Fibroblast of lung (primary cell): ENCODE measurements at regions not wholly inside any gene's neighbourhood (a gene's known extent, or its start where the extent isn't known, plus 50 kb on each side); places are given as distances from the start of the nearest gene placed in this dataset.

Source experiments
- DNase-seq, 2 donors: peaks; one replicate each; pipeline versions ENCODE4 v3.0.0 to v3.0.0-alpha.2; 2010; ENCODE audit warnings: low read depth in 2 of 2
- H2AFZ ChIP-seq: 2 replicates; pipeline ENCODE4 v1.5.1; 2012; ENCODE audit warnings: low read length, control low read depth, inconsistent platforms
- H3K27ac ChIP-seq: 2 replicates; pipeline ENCODE4 v1.5.1; 2011; ENCODE audit warnings: low read length, control low read depth; ENCODE audit not compliant: insufficient read depth
- H3K27me3 ChIP-seq: 2 replicates; pipeline ENCODE4 v1.5.1; 2011; ENCODE audit warnings: mild to moderate bottlenecking, low read length; ENCODE audit not compliant: control insufficient read depth, insufficient read depth
- H3K36me3 ChIP-seq: 2 replicates; pipeline ENCODE4 v1.5.1; 2011; ENCODE audit warnings: low read length; ENCODE audit not compliant: control insufficient read depth, insufficient read depth
- H3K4me1 ChIP-seq: 2 replicates; pipeline ENCODE4 v1.5.1; 2011; ENCODE audit warnings: low read length; ENCODE audit not compliant: control insufficient read depth, insufficient read depth; ENCODE audit errors: extremely low read depth
- H3K4me2 ChIP-seq: 2 replicates; pipeline ENCODE4 v1.5.1; 2011; ENCODE audit warnings: low read length, control low read depth; ENCODE audit not compliant: insufficient read depth; ENCODE audit errors: extremely low read depth
- H3K4me3 ChIP-seq, 4 experiments: fragments of 200-600 bp in 1 of 4; sonication (generic) in 1 of 4; replicated peaks in 1 of 4; 2 replicates each; pipeline ENCODE4 v1.5.1; 2011 to 2016; ENCODE audit warnings: low read length in 4 of 4, low read depth in 3 of 4, mild to moderate bottlenecking in 3 of 4, control low read depth in 2 of 4, inconsistent platforms in 1 of 4, mixed read lengths in 1 of 4; ENCODE audit not compliant: insufficient read depth in 1 of 4; ENCODE audit errors: control extremely low read depth in 1 of 4
- H3K79me2 ChIP-seq: 2 replicates; pipeline ENCODE4 v1.5.1; 2012; ENCODE audit warnings: mild to moderate bottlenecking, low read length, inconsistent platforms; ENCODE audit not compliant: control insufficient read depth, insufficient read depth
- H3K9ac ChIP-seq: 2 replicates; pipeline ENCODE4 v1.5.1; 2011; ENCODE audit warnings: mild to moderate bottlenecking, low read length, control low read depth; ENCODE audit not compliant: insufficient read depth
- H3K9me3 ChIP-seq: 2 replicates; pipeline ENCODE4 v1.5.1; 2012; ENCODE audit warnings: low read depth, low read length; ENCODE audit not compliant: control insufficient read depth, insufficient read depth
- H4K20me1 ChIP-seq: 2 replicates; pipeline ENCODE4 v1.5.1; 2011; ENCODE audit warnings: low read length; ENCODE audit not compliant: control insufficient read depth, insufficient read depth; ENCODE audit errors: extremely low read depth
- EZH2 ChIP-seq: IDR thresholded peaks from 2 replicates; pipeline ENCODE4 v1.5.1; 2012; ENCODE audit warnings: low read length, control low read depth, mild to moderate bottlenecking; ENCODE audit errors: missing control alignments
- TF ChIP-seq, protein P1 (sequence below), 2 donors: IDR thresholded peaks in 1 of 2; conservative IDR thresholded peaks in 1 of 2; 1 replicate in 1 of 2; 2 replicates in 1 of 2; pipeline ENCODE4 v1.5.1; 2011 to 2012; ENCODE audit warnings: low read length in 2 of 2, control low read depth in 1 of 2, inconsistent platforms in 1 of 2, low read depth in 1 of 2, mild to moderate bottlenecking in 1 of 2

DNA sequence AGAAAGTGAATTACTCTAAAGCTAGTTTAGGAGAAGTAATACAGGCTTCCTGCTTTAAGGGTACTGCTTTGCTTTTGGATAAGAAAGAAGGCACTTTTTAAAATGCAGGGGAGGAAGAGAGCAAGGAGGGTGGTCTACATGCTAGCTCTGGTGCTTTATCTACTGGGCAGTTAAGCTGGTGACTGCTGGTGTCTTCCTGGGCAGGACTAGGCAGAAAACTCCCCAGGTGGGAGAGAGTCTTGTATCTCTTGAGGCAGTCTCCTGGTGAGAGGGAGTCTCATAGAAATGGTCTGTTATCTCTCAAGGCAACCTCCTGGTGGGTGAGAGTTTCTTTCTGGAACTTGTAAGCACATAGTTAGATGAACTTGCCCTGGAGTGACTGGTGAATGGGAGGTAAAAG lies 953.9 kb upstream of the GOT2 start:
- Histone ChIP-seq H3K79me2 (no peaks in the 10 kb centered on the region), H3K27me3 (no peaks in the 10 kb centered on the region), H3K4me1 (no peaks in the 10 kb centered on the region), H3K36me3 (no peaks in the 10 kb centered on the region), H4K20me1 (no peaks in the 10 kb centered on the region), H3K9me3 (no peaks in the 10 kb centered on the region), H2AFZ (no peak overlapping the region), H3K4me2 (no peak overlapping the region), H3K27ac (no peak overlapping the region), H3K9ac (no peak overlapping the region), H3K4me3 (no peak overlapping the region)
- DNase-seq = no peak
- TF ChIP-seq EZH2 = no peak
- TF ChIP-seq, protein P1, sequence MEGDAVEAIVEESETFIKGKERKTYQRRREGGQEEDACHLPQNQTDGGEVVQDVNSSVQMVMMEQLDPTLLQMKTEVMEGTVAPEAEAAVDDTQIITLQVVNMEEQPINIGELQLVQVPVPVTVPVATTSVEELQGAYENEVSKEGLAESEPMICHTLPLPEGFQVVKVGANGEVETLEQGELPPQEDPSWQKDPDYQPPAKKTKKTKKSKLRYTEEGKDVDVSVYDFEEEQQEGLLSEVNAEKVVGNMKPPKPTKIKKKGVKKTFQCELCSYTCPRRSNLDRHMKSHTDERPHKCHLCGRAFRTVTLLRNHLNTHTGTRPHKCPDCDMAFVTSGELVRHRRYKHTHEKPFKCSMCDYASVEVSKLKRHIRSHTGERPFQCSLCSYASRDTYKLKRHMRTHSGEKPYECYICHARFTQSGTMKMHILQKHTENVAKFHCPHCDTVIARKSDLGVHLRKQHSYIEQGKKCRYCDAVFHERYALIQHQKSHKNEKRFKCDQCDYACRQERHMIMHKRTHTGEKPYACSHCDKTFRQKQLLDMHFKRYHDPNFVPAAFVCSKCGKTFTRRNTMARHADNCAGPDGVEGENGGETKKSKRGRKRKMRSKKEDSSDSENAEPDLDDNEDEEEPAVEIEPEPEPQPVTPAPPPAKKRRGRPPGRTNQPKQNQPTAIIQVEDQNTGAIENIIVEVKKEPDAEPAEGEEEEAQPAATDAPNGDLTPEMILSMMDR (conservative IDR thresholded peaks at IDR 0.05 in 1 of 2, IDR thresholded peaks at IDR 0.05 in 1 of 2; ENCODE audit: low read depth in 1 of 2, low read length in 2 of 2) = no peak

DNA sequence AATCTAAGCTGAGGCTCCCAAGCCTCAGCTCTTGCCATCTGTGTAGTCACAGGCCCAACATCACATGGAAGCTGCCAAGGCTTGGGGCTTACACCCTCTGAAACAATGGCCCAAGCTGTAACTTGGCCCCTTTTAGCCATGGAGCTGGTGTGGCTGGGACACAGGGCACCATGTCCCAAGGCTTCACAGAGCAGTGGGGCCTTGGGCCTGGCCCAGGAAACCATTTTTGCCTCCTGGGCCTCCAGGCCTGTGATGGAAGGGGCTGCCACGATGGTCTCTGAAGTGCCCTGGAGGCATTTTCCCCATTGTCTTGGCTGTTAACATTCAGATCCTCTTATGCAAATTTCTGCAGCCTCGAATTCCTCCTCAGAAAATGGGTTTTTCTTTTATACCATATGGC lies 952.3 kb upstream of the GOT2 start:
- no peaks in the 10 kb centered on the region for H3K27me3 ChIP-seq
- no peaks in the 10 kb centered on the region for H3K36me3 ChIP-seq
- no peak overlapping the region for H2AFZ ChIP-seq
- H3K4me3 ChIP-seq = no peak overlapping the region
- TF ChIP-seq, protein P1 (conservative IDR thresholded peaks at IDR 0.05 in 1 of 2, IDR thresholded peaks at IDR 0.05 in 1 of 2; ENCODE audit: low read depth in 1 of 2, low read length in 2 of 2) = no peak
- TF ChIP-seq EZH2 = no peak
- H3K9ac ChIP-seq = no peak overlapping the region
- no peaks in the 10 kb centered on the region for H3K4me1 ChIP-seq
- no peaks in the 10 kb centered on the region for H3K79me2 ChIP-seq
- no peak overlapping the region for H3K4me2 ChIP-seq
- H4K20me1 ChIP-seq = no peaks in the 10 kb centered on the region
- no peak overlapping the region for H3K27ac ChIP-seq
- DNase-seq = no peak
- H3K9me3 ChIP-seq = no peaks in the 10 kb centered on the region

DNA sequence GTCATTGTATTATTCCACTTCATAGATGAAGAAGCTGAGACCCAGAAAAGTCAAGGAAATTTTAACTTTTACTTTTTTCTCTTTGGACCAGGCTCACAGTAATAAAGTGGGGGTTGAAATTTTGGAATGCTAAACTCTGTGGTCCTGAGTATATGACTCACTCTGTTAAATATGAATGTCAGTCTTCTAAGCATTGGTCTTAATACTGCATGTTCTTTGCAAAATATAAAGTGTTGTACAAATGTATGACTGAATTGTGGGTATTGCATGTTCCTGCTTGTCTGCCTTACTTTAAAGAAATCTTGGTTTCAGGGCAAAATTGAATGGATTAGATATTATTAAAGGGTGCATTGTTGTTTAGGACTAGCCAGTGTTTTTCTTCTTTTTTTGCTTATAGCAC lies 950.8 kb upstream of the GOT2 start:
- H3K27ac ChIP-seq = no peak overlapping the region
- H3K9me3 ChIP-seq = no peaks in the 10 kb centered on the region
- no peak overlapping the region for H3K4me3 ChIP-seq
- no peak overlapping the region for H3K9ac ChIP-seq
- DNase-seq = peak; percentile 51 to 66
- H2AFZ ChIP-seq = no peak overlapping the region
- H3K4me1 ChIP-seq = no peaks in the 10 kb centered on the region
- no peaks in the 10 kb centered on the region for H3K36me3 ChIP-seq
- no peaks in the 10 kb centered on the region for H3K79me2 ChIP-seq
- H4K20me1 ChIP-seq = no peaks in the 10 kb centered on the region
- TF ChIP-seq, protein P1 (conservative IDR thresholded peaks at IDR 0.05 in 1 of 2, IDR thresholded peaks at IDR 0.05 in 1 of 2; ENCODE audit: low read depth in 1 of 2, low read length in 2 of 2) = no peak
- no peak for TF ChIP-seq EZH2
- H3K27me3 ChIP-seq = no peaks in the 10 kb centered on the region
- no peak overlapping the region for H3K4me2 ChIP-seq
